ENCODE measurements at regions not wholly inside any gene's neighbourhood (a gene's known extent, or its start where the extent isn't known, plus 50 kb on each side); places are given as distances from the start of the nearest gene placed in this dataset.
"Not testable (repeated sequence)": the region's sequence is repeated elsewhere in the genome, so short reads cannot be mapped to it uniquely, and the experiment has no call there.

GRCh38 chr4:91769912-91770311, 533.9 kb upstream of the GRID2 start:
- Mint-ChIP-seq H3K27me3 (no peaks in the 10 kb centered on the region), H3K9me3 (peaks cover 4 to 40% (median 22%) of the 10 kb centered on the region in 9 donors), H3K36me3 (peaks cover 0 to 7% (median 0%) of the 10 kb centered on the region in 3 donors), H3K4me3 (no peak overlapping the region), H3K4me1 (no peaks in the 10 kb centered on the region), H3K27ac (no peak overlapping the region)
- no peak for DNase-seq
- ATAC-seq = no peak
- POLR2A ChIA-PET = no interaction called here

GRCh38 chr4:91791631-91792030, 512.1 kb upstream of the GRID2 start:
- H3K27me3 Mint-ChIP-seq, H3K36me3 Mint-ChIP-seq: not testable (repeated sequence)

GRCh38 chr4:91795947-91796346, 507.8 kb upstream of the GRID2 start:
- H3K27me3 Mint-ChIP-seq = no peaks in the 10 kb centered on the region
- H3K9me3 Mint-ChIP-seq = peaks cover 4 to 16% (median 5%) of the 10 kb centered on the region in 9 donors
- no peaks in the 10 kb centered on the region for H3K36me3 Mint-ChIP-seq

More at GRCh38 chr4:91791631-91792030, 512.1 kb upstream of the GRID2 start:
- H3K27ac Mint-ChIP-seq, POLR2A ChIA-PET, DNase-seq, H3K4me3 Mint-ChIP-seq, ATAC-seq, H3K4me1 Mint-ChIP-seq: not testable (repeated sequence)
- peaks cover 0 to 11% (median 0%) of the 10 kb centered on the region in 9 donors for H3K9me3 Mint-ChIP-seq

DNA sequence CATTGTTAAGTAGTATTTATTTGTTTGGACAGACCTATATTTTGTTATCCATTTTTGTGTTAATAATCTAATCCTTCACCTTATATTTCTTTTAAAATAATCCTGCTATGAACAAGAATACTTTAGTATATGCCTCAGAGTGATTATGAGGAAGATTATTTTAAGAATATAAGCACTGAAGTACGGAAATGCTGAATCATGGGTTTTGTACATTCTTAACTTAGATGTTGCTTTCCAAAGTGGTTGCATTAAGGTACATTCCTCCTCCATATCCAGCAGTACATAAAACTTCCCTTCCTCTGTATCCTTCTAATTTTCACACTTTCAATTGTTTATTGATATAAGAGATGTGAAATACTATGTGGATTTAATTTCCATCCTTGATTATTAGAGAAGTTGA, 491.4 kb upstream of the GRID2 start:
- no peak for ATAC-seq
- H3K36me3 Mint-ChIP-seq = no peaks in the 10 kb centered on the region
- H3K4me3 Mint-ChIP-seq = no peak overlapping the region
- no peaks in the 10 kb centered on the region for H3K27me3 Mint-ChIP-seq
- POLR2A ChIA-PET = no interaction called here
- no peaks in the 10 kb centered on the region for H3K4me1 Mint-ChIP-seq
- H3K9me3 Mint-ChIP-seq = peaks cover 0 to 36% (median 12%) of the 10 kb centered on the region in 9 donors
- no peak overlapping the region for H3K27ac Mint-ChIP-seq
- DNase-seq = no peak

More at GRCh38 chr4:91795947-91796346, 507.8 kb upstream of the GRID2 start:
- Mint-ChIP-seq H3K4me1 (no peaks in the 10 kb centered on the region), H3K27ac (no peak overlapping the region), H3K4me3 (no peak overlapping the region)
- no peak for ATAC-seq
- no peak for DNase-seq
- POLR2A ChIA-PET = no interaction called here

- ATAC-seq (no peak), DNase-seq (no peak)
- Mint-ChIP-seq H3K9me3 (peaks cover 14 to 58% (median 26%) of the 10 kb centered on the region in 9 donors), H3K36me3 (peaks cover 0 to 9% (median 0%) of the 10 kb centered on the region in 3 donors), H3K27ac (no peak overlapping the region), H3K4me3 (no peak overlapping the region), H3K4me1 (no peaks in the 10 kb centered on the region), H3K27me3 (no peaks in the 10 kb centered on the region)
- POLR2A ChIA-PET = no interaction called here
Observed at GRCh38 chr4:91824773-91825172, 479.0 kb upstream of the GRID2 start.

- no peaks in the 10 kb centered on the region for H3K4me1 Mint-ChIP-seq
- H3K27me3 Mint-ChIP-seq = no peaks in the 10 kb centered on the region
- peaks cover 14 to 57% (median 33%) of the 10 kb centered on the region in 9 donors for H3K9me3 Mint-ChIP-seq
- H3K36me3 Mint-ChIP-seq = peaks cover 0 to 9% (median 0%) of the 10 kb centered on the region in 3 donors
- H3K4me3 Mint-ChIP-seq = no peak overlapping the region
- H3K27ac Mint-ChIP-seq = no peak overlapping the region
- DNase-seq (no peak), ATAC-seq (no peak)
- POLR2A ChIA-PET = no interaction called here
Observed at GRCh38 chr4:91826186-91826585, 477.6 kb upstream of the GRID2 start.

- Mint-ChIP-seq H3K4me1 (no peaks in the 10 kb centered on the region), H3K36me3 (peaks cover 0 to 9% (median 0%) of the 10 kb centered on the region in 3 donors)
Observed at GRCh38 chr4:91827914-91828313, 475.9 kb upstream of the GRID2 start.

GRCh38 chr4:91829531-91829930, 474.2 kb upstream of the GRID2 start:
- H3K9me3 Mint-ChIP-seq = peaks cover 17 to 62% (median 37%) of the 10 kb centered on the region in 9 donors
- H3K27ac Mint-ChIP-seq = no peak overlapping the region
- no peak overlapping the region for H3K4me3 Mint-ChIP-seq
- ATAC-seq = no peak
- no peaks in the 10 kb centered on the region for H3K27me3 Mint-ChIP-seq
- POLR2A ChIA-PET = no interaction called here
- H3K36me3 Mint-ChIP-seq = peaks cover 0 to 21% (median 0%) of the 10 kb centered on the region in 3 donors
- H3K4me1 Mint-ChIP-seq = no peaks in the 10 kb centered on the region
- no peak for DNase-seq

More at GRCh38 chr4:91827914-91828313, 475.9 kb upstream of the GRID2 start:
- POLR2A ChIA-PET = no interaction called here
- Mint-ChIP-seq H3K4me3 (no peak overlapping the region), H3K27me3 (no peaks in the 10 kb centered on the region), H3K9me3 (peaks cover 11 to 59% (median 33%) of the 10 kb centered on the region in 9 donors), H3K27ac (no peak overlapping the region)
- no peak for DNase-seq
- ATAC-seq = no peak

- ATAC-seq (no peak), DNase-seq (no peak)
- POLR2A ChIA-PET = no interaction called here
- no peak overlapping the region for H3K27ac Mint-ChIP-seq
- peaks cover 0 to 1% (median 0%) of the 10 kb centered on the region in 4 donors for H3K4me1 Mint-ChIP-seq
- H3K36me3 Mint-ChIP-seq = peaks cover 0 to 22% (median 0%) of the 10 kb centered on the region in 3 donors
- H3K27me3 Mint-ChIP-seq = no peaks in the 10 kb centered on the region
- H3K4me3 Mint-ChIP-seq = no peak overlapping the region
- H3K9me3 Mint-ChIP-seq = peaks cover 13 to 52% (median 34%) of the 10 kb centered on the region in 9 donors
Observed at GRCh38 chr4:91830681-91831395, 472.9 kb upstream of the GRID2 start.

DNA sequence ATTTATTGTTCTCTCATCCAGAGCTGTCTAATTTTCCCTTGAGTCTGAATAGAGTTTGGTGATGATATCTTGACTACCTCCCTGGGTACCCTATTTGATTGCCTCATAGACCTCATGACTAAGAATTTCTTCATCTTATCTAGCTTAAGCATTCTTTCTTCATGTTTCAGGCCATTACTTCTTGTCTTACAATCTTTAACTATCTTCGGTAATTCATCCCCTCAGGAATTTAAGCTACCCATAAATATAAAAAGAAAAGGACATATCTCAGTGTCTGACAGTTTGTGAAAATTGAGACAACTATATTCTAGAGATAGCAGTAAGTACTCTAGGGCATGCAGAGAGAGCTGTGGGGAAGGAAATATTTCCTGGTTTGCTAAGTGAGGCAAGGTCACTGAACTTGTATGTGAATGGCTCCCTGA, 466.1 kb upstream of the GRID2 start:
- no peak for ATAC-seq
- H3K4me1 Mint-ChIP-seq = peaks cover 0 to 1% (median 0%) of the 10 kb centered on the region in 4 donors
- H3K4me3 Mint-ChIP-seq = no peak overlapping the region

GRCh38 chr4:91838181-91838861, 465.4 kb upstream of the GRID2 start:
- POLR2A ChIA-PET = no interaction called here
- H3K27ac Mint-ChIP-seq = no peak overlapping the region
- H3K4me3 Mint-ChIP-seq = no peak overlapping the region
- peaks cover 10 to 27% (median 19%) of the 10 kb centered on the region in 9 donors for H3K9me3 Mint-ChIP-seq
- no peaks in the 10 kb centered on the region for H3K27me3 Mint-ChIP-seq
- peaks cover 0 to 1% (median 0%) of the 10 kb centered on the region in 4 donors for H3K4me1 Mint-ChIP-seq
- DNase-seq = no peak
- no peak for ATAC-seq
- H3K36me3 Mint-ChIP-seq = peaks cover 0 to 16% (median 0%) of the 10 kb centered on the region in 3 donors

More for the DNA sequence above, 466.1 kb upstream of the GRID2 start:
- Mint-ChIP-seq H3K27me3 (no peaks in the 10 kb centered on the region), H3K27ac (no peak overlapping the region), H3K36me3 (peaks cover 0 to 18% (median 0%) of the 10 kb centered on the region in 3 donors), H3K9me3 (peaks cover 10 to 34% (median 23%) of the 10 kb centered on the region in 9 donors)
- POLR2A ChIA-PET = no interaction called here
- DNase-seq = no peak

GRCh38 chr4:91840359-91840758, 463.4 kb upstream of the GRID2 start:
- POLR2A ChIA-PET = no interaction called here
- no peaks in the 10 kb centered on the region for H3K27me3 Mint-ChIP-seq
- H3K9me3 Mint-ChIP-seq = peaks cover 0 to 13% (median 5%) of the 10 kb centered on the region in 9 donors
- DNase-seq (no peak), ATAC-seq (no peak)
- no peak overlapping the region for H3K4me3 Mint-ChIP-seq
- no peaks in the 10 kb centered on the region for H3K36me3 Mint-ChIP-seq
- H3K4me1 Mint-ChIP-seq = no peaks in the 10 kb centered on the region
- no peak overlapping the region for H3K27ac Mint-ChIP-seq

- Mint-ChIP-seq H3K4me3 (no peak overlapping the region), H3K4me1 (no peaks in the 10 kb centered on the region), H3K27me3 (no peaks in the 10 kb centered on the region), H3K27ac (no peak overlapping the region), H3K36me3 (no peaks in the 10 kb centered on the region), H3K9me3 (peaks cover 0 to 26% (median 9%) of the 10 kb centered on the region in 9 donors)
- no peak for DNase-seq
- POLR2A ChIA-PET = no interaction called here
- ATAC-seq = no peak
Observed at GRCh38 chr4:91846233-91846632, 457.5 kb upstream of the GRID2 start.
